Stomach (tissue), 4 donors: ENCODE measurements at regions not wholly inside any gene's neighbourhood (a gene's known extent, or its start where the extent isn't known, plus 50 kb on each side); places are given as distances from the start of the nearest gene placed in this dataset.

Experiments used
- CTCF ChIP-seq, 7 experiments: fragments of 450-650 bp in 4 of 7; fragments of 200-600 bp in 3 of 7; sonication (generic) in 3 of 7; IDR thresholded peaks; one replicate each; pipeline ENCODE4 v1.5.1; 2016 to 2019; ENCODE audit warnings: antibody characterized with exemption in 7 of 7, control low read depth in 2 of 7, mild to moderate bottlenecking in 1 of 7
- EP300 ChIP-seq: sonication (generic); formaldehyde crosslinking; IDR thresholded peaks from one replicate; pipeline ENCODE4 v1.6.1; 2017; ENCODE audit warnings: antibody characterized with exemption
- POLR2A ChIP-seq, 4 donors: fragments of 450-650 bp; IDR thresholded peaks; one replicate each; pipeline ENCODE4 v1.6.1; 2016; ENCODE audit warnings: antibody characterized with exemption in 4 of 4, control low read depth in 2 of 4, mild to moderate bottlenecking in 1 of 4, moderate library complexity in 1 of 4

GRCh38 chr3:103494512-103494911, 1059.7 kb downstream of the ZPLD1 start:
- no peak for TF ChIP-seq CTCF (IDR thresholded peaks at IDR 0.05)
- no peak for TF ChIP-seq EP300
- TF ChIP-seq POLR2A (IDR thresholded peaks at IDR 0.05), result no peak
